ENCODE measurements at regions not wholly inside any gene's neighbourhood (a gene's known extent, or its start where the extent isn't known, plus 50 kb on each side); places are given as distances from the start of the nearest gene placed in this dataset.
"Not testable (repeated sequence)": the region's sequence is repeated elsewhere in the genome, so short reads cannot be mapped to it uniquely, and the experiment has no call there.

GRCh38 chr2:189319424-189319823 is 121.8 kb upstream of the WDR75 start:
- TF ChIP-seq CTCF (IDR thresholded peaks at IDR 0.05 in 4 of 5, conservative IDR thresholded peaks at IDR 0.05 in 1 of 5); POLR2A (IDR thresholded peaks at IDR 0.05): not testable (repeated sequence)

All from gastrocnemius medialis (tissue), 4 donors.